ES-I3 (cell line): ENCODE measurements at regions not wholly inside any gene's neighbourhood (a gene's known extent, or its start where the extent isn't known, plus 50 kb on each side); places are given as distances from the start of the nearest gene placed in this dataset.
"Not testable (repeated sequence)": the region's sequence is repeated elsewhere in the genome, so short reads cannot be mapped to it uniquely, and the experiment has no call there.

Experiments
- H3K36me3 ChIP-seq: 2 replicates; pipeline ENCODE4 v1.6.1; 2013; ENCODE audit warnings: mild to moderate bottlenecking, low read length, control low read depth, moderate library complexity; ENCODE audit not compliant: insufficient read depth
- H3K4me1 ChIP-seq: 2 replicates; pipeline ENCODE4 v1.6.1; 2013; ENCODE audit warnings: mild to moderate bottlenecking, control low read depth, low read length; ENCODE audit not compliant: insufficient read depth
- H3K9ac ChIP-seq: 2 replicates; pipeline ENCODE4 v1.6.1; 2013; ENCODE audit warnings: low read depth, mild to moderate bottlenecking, low read length, moderate library complexity
- H3K9me3 ChIP-seq: 2 replicates; pipeline ENCODE4 v1.6.1; 2013; ENCODE audit warnings: mild to moderate bottlenecking, low read length, moderate library complexity; ENCODE audit not compliant: control insufficient read depth, insufficient read depth

- Histone ChIP-seq H3K9ac (no peak overlapping the region), H3K4me1 (no peaks in the 10 kb centered on the region), H3K36me3 (peaks cover 4% of the 10 kb centered on the region; the same call in 1 of the 2 replicates), H3K9me3 (no peaks in the 10 kb centered on the region)
These were observed 92.1 kb upstream of the CREB1 start for GRCh38 chr2:207437524-207438143.

DNA sequence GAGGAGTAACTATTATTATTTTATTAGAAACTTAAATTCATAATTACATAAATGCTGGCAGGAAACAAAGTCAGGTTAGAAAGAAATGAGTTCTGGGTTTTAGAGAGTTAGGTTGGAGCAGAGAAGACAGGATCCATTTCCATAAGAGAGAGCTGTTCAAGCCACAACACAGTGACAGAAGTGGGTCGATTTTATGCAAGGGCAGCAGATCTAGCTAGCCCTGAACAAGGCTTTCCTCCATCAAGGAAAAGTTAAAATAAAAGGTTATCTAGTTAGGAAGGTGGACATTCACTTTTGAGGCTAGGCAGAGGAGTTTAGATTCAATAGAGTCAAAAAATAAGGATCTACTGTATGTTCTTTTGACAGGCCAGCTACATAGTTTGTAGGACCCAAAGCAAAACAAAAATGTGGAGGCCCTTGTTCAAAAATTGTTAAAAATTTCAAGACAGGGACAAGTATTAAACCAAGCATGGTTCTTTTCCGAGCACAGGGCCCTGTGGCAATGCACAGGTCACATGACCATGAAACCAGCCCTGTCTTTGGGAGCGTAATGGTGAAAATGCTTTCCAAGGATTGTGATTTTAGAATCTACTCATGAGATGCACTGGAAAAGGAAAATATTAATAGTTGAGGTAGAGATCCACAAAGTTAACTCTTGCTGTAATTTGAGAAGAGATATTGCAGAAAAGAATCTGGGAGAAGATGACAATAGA lies 91.2 kb upstream of the CREB1 start:
- H3K9ac ChIP-seq: no peak overlapping the region
- no peaks in the 10 kb centered on the region for H3K9me3 ChIP-seq
- peaks cover 4% of the 10 kb centered on the region; the same call in 1 of the 2 replicates for H3K36me3 ChIP-seq
- no peaks in the 10 kb centered on the region for H3K4me1 ChIP-seq

DNA sequence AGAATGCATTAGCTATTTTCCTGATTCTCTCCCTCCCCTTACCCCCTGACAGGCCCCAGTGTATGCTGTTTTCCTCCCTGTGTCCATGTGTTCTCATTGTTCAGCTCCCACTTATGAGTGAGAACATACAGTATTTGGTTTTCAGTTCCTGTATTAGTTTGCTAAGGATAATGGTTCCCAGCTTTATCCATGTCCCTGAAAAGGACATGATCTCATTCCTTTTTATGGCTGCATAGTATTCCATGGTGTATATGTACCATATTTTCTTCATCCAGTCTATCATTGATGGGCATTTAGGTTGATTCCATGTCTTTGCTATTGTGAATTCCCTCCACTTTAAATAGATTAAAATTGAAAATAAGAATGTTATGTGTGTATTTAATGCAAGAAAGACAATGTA lies 89.9 kb upstream of the CREB1 start:
- not testable (repeated sequence) for H3K4me1 ChIP-seq, H3K36me3 ChIP-seq, H3K9me3 ChIP-seq, H3K9ac ChIP-seq

- no peaks in the 10 kb centered on the region for H3K36me3 ChIP-seq
- H3K4me1 ChIP-seq: peaks cover 28% of the 10 kb centered on the region
- no peaks in the 10 kb centered on the region for H3K9me3 ChIP-seq
- no peak overlapping the region for H3K9ac ChIP-seq
These were observed 85.0 kb upstream of the CREB1 start for GRCh38 chr2:207444756-207445155.

GRCh38 chr2:207446653-207447052 lies 83.1 kb upstream of the CREB1 start:
- Histone ChIP-seq H3K36me3 (no peaks in the 10 kb centered on the region), H3K9me3 (no peaks in the 10 kb centered on the region), H3K4me1 (peaks cover 41% of the 10 kb centered on the region), H3K9ac (no peak overlapping the region)

DNA sequence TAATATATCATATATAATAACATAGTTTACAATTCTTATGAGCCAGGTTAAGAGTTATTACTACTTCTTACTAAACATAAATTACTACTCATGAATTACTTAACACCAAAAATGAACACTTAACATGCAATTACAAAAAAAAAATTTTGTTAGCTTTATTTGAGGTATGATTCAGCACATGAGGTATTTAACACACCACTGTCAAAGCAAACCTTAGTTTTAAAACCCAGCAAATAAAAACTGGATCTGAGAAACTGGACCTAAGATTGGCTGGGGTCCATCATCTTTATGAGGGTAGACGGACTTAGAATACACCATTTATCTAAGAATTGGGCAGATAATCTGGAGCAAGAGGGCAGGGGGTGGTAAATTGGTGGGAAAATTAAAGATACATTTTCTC lies 81.8 kb upstream of the CREB1 start:
- Histone ChIP-seq H3K36me3 (no peaks in the 10 kb centered on the region), H3K9ac (no peak overlapping the region), H3K4me1 (peaks cover 41% of the 10 kb centered on the region), H3K9me3 (no peaks in the 10 kb centered on the region)

GRCh38 chr2:207449642-207450165 lies 80.1 kb upstream of the CREB1 start:
- Histone ChIP-seq H3K4me1 (peaks cover 41% of the 10 kb centered on the region), H3K9ac (no peak overlapping the region), H3K36me3 (no peaks in the 10 kb centered on the region), H3K9me3 (no peaks in the 10 kb centered on the region)

DNA sequence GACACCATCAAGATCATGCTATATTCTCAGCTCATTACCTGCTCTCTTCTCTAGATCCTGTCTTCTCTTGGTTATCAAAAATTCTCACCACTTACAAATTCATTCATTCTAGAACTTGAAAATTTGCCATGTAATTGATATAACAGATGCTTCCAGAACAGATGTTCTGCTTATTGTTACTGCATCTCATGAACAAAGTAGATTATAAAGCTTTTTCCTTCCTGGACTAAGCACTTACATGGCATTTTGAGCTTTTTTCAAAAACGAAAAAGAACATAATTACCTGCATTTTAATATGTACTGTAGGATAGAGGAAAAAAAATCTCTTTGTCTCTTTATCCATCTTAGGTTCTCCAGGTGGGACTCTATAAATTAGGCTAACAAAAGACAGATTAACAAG lies 79.6 kb upstream of the CREB1 start:
- H3K4me1 ChIP-seq: peaks cover 41% of the 10 kb centered on the region
- no peaks in the 10 kb centered on the region for H3K9me3 ChIP-seq
- H3K36me3 ChIP-seq: no peaks in the 10 kb centered on the region
- no peak overlapping the region for H3K9ac ChIP-seq

DNA sequence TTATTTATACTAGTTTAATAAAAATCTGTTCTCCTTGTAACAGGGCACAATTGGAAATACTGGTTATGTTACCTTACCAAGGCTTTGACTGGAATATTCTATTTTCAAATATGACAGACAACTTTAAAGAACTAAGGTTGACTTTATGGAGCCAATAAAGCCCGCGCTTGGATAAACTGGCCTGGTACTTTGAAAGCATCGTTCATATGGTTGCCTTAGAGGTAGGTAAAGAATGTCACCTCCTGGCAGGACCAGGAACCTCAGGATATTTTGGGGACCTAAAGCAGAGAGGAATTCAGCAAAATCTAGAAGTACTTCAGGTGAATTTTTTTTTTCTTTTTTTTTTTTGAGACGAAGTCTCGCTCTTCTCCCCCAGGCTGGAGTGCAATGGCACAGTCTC lies 71.2 kb upstream of the CREB1 start:
- H3K9ac ChIP-seq: no peak overlapping the region

GRCh38 chr2:207459990-207460757 lies 69.6 kb upstream of the CREB1 start:
- no peak overlapping the region for H3K9ac ChIP-seq
- H3K36me3 ChIP-seq: no peaks in the 10 kb centered on the region
- no peaks in the 10 kb centered on the region for H3K4me1 ChIP-seq

More for the DNA sequence above, 71.2 kb upstream of the CREB1 start:
- Histone ChIP-seq H3K4me1 (no peaks in the 10 kb centered on the region), H3K36me3 (no peaks in the 10 kb centered on the region), H3K9me3 (no peaks in the 10 kb centered on the region)

DNA sequence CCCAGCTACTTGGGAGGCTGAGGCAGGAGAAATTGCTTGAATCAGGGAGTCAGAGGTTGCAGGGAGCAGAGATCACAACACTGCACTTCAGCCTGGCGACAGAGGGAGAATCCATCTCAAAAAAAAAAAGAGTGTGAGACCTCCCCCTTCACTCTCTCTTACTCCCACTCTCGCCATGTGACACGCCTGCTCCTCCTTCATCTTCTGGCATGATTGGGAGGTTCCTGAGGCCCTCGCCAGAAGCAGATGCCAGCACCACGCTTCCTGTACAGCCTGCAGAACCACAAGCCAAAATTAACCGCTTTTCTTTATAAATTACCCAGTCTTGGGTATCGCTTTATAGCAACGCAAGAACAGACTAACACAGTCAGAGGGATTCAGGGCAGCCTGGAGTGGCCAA lies 66.3 kb upstream of the CREB1 start:
- H3K9me3 ChIP-seq: no peaks in the 10 kb centered on the region
- H3K9ac ChIP-seq: no peak overlapping the region
- H3K4me1 ChIP-seq: peaks cover 3% of the 10 kb centered on the region; the same call in 1 of the 2 replicates
- H3K36me3 ChIP-seq: no peaks in the 10 kb centered on the region

More at GRCh38 chr2:207459990-207460757, 69.6 kb upstream of the CREB1 start:
- no peaks in the 10 kb centered on the region for H3K9me3 ChIP-seq

- no peaks in the 10 kb centered on the region for H3K9me3 ChIP-seq
- H3K9ac ChIP-seq: no peak overlapping the region
- no peaks in the 10 kb centered on the region for H3K36me3 ChIP-seq
- peaks cover 3% of the 10 kb centered on the region; the same call in 1 of the 2 replicates for H3K4me1 ChIP-seq
These were observed 65.8 kb upstream of the CREB1 start for GRCh38 chr2:207464007-207464406.

- Histone ChIP-seq H3K36me3 (no peaks in the 10 kb centered on the region), H3K4me1 (peaks cover 3% of the 10 kb centered on the region; the same call in 1 of the 2 replicates), H3K9me3 (no peaks in the 10 kb centered on the region), H3K9ac (no peak overlapping the region)
These were observed 63.9 kb upstream of the CREB1 start for GRCh38 chr2:207465894-207466293.

GRCh38 chr2:207467716-207468347 lies 61.9 kb upstream of the CREB1 start:
- no peak overlapping the region for H3K9ac ChIP-seq
- no peaks in the 10 kb centered on the region for H3K9me3 ChIP-seq
- H3K36me3 ChIP-seq: no peaks in the 10 kb centered on the region
- peaks cover 10% of the 10 kb centered on the region for H3K4me1 ChIP-seq
